PC-3 (cell line): ENCODE measurements at regions not wholly inside any gene's neighbourhood (a gene's known extent, or its start where the extent isn't known, plus 50 kb on each side); places are given as distances from the start of the nearest gene placed in this dataset.

Source experiments
- ATAC-seq: fragments of 200-7000 bp; cut with Tn5 transposase; 2 replicates; pipeline ENCODE4 v1.9.1; 2020; ENCODE audit warnings: mild to moderate bottlenecking, moderate library complexity
- BruUV-seq: library from RNA; stranded (reverse); fragments of 400-500 nt; replicated peaks from 2 replicates; lab custom pipeline; 2021; lab: Mats Ljungman, UMichigan
- CTCF ChIA-PET: fragments of 300-600 bp; sonication (Branson Sonifier 250); formaldehyde crosslinking; loops from one replicate; lab custom pipeline; 2022; ENCODE audit warnings: antibody characterized with exemption; lab: Charles Lee
- POLR2A ChIA-PET: fragments of 300-600 bp; sonication (Branson Sonifier 250); formaldehyde crosslinking; loops from one replicate; lab custom pipeline; 2022; ENCODE audit warnings: antibody characterized with exemption; ENCODE audit not compliant: unreplicated experiment; lab: Charles Lee
- DNase-seq: peaks from one replicate; pipeline ENCODE4 v3.0.0-alpha.2; 2015
- H2AFZ ChIP-seq: fragments of 300-600 bp; sonication (generic); 2 replicates; pipeline ENCODE4 v1.6.0; 2016; ENCODE audit warnings: antibody characterized with exemption, low read length
- H3F3A ChIP-seq: fragments of 300-600 bp; sonication (generic); one replicate; pipeline ENCODE4 v1.6.0; 2017; ENCODE audit warnings: antibody characterized with exemption, low read length, control low read depth, mild to moderate bottlenecking; ENCODE audit not compliant: unreplicated experiment
- H3K27ac ChIP-seq: fragments of 300-600 bp; sonication (generic); 2 replicates; pipeline ENCODE4 v1.5.1; 2016; ENCODE audit warnings: mild to moderate bottlenecking, low read length
- H3K27me3 ChIP-seq: fragments of 300-600 bp; sonication (generic); 2 replicates; pipeline ENCODE4 v1.6.1; 2016; ENCODE audit warnings: low read length, mixed read lengths
- H3K36me3 ChIP-seq: fragments of 300-600 bp; sonication (generic); 2 replicates; pipeline ENCODE4 v1.6.1; 2016; ENCODE audit warnings: low read depth, mixed run types, low read length, mixed read lengths
- H3K4me1 ChIP-seq: fragments of 300-600 bp; sonication (generic); 2 replicates; pipeline ENCODE4 v1.5.1; 2016; ENCODE audit warnings: low read length; ENCODE audit not compliant: insufficient read depth
- H3K4me2 ChIP-seq: fragments of 300-600 bp; sonication (generic); 2 replicates; pipeline ENCODE4 v1.6.0; 2016; ENCODE audit warnings: low read length
- H3K4me3 ChIP-seq: fragments of 300-600 bp; sonication (generic); 2 replicates; pipeline ENCODE4 v1.5.1; 2016; ENCODE audit warnings: mild to moderate bottlenecking, low read length, mixed read lengths
- H3K79me2 ChIP-seq: fragments of 300-600 bp; sonication (generic); 2 replicates; pipeline ENCODE4 v1.6.1; 2017; ENCODE audit warnings: low read length, mixed read lengths
- H3K9ac ChIP-seq: fragments of 300-600 bp; sonication (generic); 2 replicates; pipeline ENCODE4 v1.6.0; 2016; ENCODE audit warnings: mild to moderate bottlenecking, low read length
- H3K9me2 ChIP-seq: fragments of 300-600 bp; sonication (generic); replicated peaks from 2 replicates; pipeline ENCODE4 v1.6.1; 2016; ENCODE audit warnings: mixed run types, low read length, mixed read lengths
- H3K9me3 ChIP-seq: fragments of 300-600 bp; sonication (generic); 2 replicates; pipeline ENCODE4 v1.6.1; 2016; ENCODE audit warnings: low read length, mixed read lengths
- H4K20me1 ChIP-seq: fragments of 300-600 bp; sonication (generic); 2 replicates; pipeline ENCODE4 v1.6.1; 2016; ENCODE audit warnings: low read length, mixed read lengths
- CTCF ChIP-seq: fragments of 300-600 bp; sonication (generic); conservative IDR thresholded peaks from 2 replicates; pipeline ENCODE4 v1.5.1; 2017; ENCODE audit warnings: antibody characterized with exemption, low read depth, mild to moderate bottlenecking, low read length
- EZH2 ChIP-seq: fragments of 300-600 bp; sonication (generic); IDR thresholded peaks from one replicate; pipeline ENCODE4 v1.6.1; 2017; ENCODE audit warnings: antibody characterized with exemption, mild to moderate bottlenecking, low read length; ENCODE audit not compliant: unreplicated experiment
- EZH2phosphoT487 ChIP-seq: fragments of 300-600 bp; sonication (generic); IDR thresholded peaks from 2 replicates; pipeline ENCODE4 v1.6.1; 2018; ENCODE audit warnings: mild to moderate bottlenecking, antibody characterized with exemption, low read length, borderline replicate concordance
- intact Hi-C: fragments of 100-400 bp; cut with micrococcal nuclease; formaldehyde crosslinking; loops from 2 replicates; pipeline ENCODE4 v1.9.0; 2023

DNA sequence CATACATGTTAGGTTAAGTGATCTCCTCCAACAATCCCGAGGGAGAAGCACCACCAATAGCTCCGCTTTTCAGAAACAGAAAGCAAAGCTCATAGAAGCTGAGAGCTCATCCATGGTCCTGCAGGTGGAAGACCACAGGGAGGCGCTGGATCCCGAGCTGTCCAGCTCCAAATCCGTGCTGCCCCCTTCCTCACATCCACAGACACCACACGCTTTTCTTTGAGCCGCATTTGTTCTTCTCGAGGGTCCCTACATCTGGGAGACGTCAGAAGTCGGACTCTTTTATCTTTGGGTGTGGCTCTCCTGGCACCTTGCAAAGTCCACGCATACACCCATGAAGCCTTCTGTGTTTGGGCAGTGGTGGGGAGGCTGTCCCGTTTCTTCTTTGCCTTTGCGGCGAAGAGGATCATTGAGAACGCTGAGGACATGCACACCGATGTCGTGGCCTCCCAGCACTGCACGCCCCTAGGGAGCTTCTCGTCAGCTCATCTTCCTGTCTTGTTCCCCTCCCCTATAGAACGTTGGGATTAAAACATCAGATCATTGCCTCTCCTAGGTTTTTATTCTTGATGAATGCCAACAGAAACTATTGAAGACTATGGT lies 184.8 kb downstream of the TEX29 start:
- CTCF ChIA-PET: interaction anchor here (0.6 to 0.9 kb wide), 2 partner anchors 652 to 939 kb away, joined by 3 read pairs; no protein-coding TSS in a partner anchor
- Histone ChIP-seq H3F3A (no peaks in the 10 kb centered on the region), H3K9ac (no peak overlapping the region), H3K4me3 (no peak overlapping the region), H3K36me3 (no peaks in the 10 kb centered on the region), H3K9me3 (no peaks in the 10 kb centered on the region), H3K27ac (no peak overlapping the region), H3K27me3 (peaks cover 48% of the 10 kb centered on the region), H3K9me2 (no peaks in the 10 kb centered on the region), H3K4me1 (no peaks in the 10 kb centered on the region), H3K4me2 (no peak overlapping the region), H2AFZ (no peak overlapping the region), H3K79me2 (no peaks in the 10 kb centered on the region), H4K20me1 (no peaks in the 10 kb centered on the region)
- POLR2A ChIA-PET: no interaction called here
- no TSS peak for BruUV-seq
- TF ChIP-seq CTCF (peak; percentile 47), EZH2 (no peak)
- DNase-seq: peak; percentile 5
- intact Hi-C loops: no loop called here
- ATAC-seq: no peak

DNA sequence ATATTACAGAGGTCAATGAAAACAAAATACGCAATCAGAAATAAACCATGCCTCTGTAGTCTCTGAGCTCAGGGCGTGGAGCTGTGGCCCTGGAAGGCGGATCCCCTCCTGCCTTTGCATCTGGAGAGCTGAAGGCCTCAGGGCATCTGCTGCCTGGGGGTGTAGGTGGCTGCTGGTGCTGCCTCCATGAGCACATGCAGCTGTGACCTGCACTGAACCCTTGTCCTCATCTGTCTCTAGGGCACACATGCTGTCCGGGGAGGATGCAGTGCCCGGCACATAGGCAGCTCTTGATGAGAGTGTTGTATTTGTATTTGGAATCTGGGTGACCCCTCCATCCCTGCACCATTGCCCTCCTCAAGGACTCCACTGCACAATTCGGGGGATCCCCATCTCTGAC lies 185.7 kb downstream of the TEX29 start:
- no peak overlapping the region for H3K4me3 ChIP-seq
- no peaks in the 10 kb centered on the region for H3K4me1 ChIP-seq
- H3K9me2 ChIP-seq: no peaks in the 10 kb centered on the region
- H2AFZ ChIP-seq: no peak overlapping the region
- no peaks in the 10 kb centered on the region for H3K9me3 ChIP-seq
- no peak overlapping the region for H3K27ac ChIP-seq
- CTCF ChIA-PET: no interaction called here
- peaks cover 54% of the 10 kb centered on the region for H3K27me3 ChIP-seq
- intact Hi-C loops: no loop called here
- no peaks in the 10 kb centered on the region for H3K36me3 ChIP-seq
- H3K4me2 ChIP-seq: no peak overlapping the region
- no TSS peak for BruUV-seq
- ATAC-seq: no peak
- DNase-seq: no peak
- H4K20me1 ChIP-seq: no peaks in the 10 kb centered on the region
- TF ChIP-seq EZH2phosphoT487: no peak
- H3K79me2 ChIP-seq: no peaks in the 10 kb centered on the region
- H3F3A ChIP-seq: no peaks in the 10 kb centered on the region
- H3K9ac ChIP-seq: no peak overlapping the region
- POLR2A ChIA-PET: no interaction called here

DNA sequence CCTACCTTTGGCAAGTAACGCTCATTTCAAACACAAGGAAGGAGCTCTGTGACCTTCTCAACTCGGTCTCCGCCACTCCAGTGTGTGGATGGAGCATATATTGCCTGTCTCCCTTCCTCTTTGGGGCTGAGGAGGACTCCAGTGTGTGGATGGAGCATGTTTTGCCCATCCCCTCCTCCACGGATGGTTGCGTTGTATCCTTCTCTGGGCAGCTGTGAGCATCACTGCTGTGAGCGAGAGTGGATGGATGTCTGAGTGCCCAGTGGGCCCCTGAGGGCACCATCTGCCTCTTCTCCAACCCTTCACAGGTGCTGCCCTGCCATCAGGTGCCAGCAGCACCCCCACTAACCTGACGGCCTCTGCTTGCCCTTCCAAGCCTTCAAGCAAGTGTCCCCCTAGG lies 186.2 kb downstream of the TEX29 start:
- CTCF ChIA-PET: no interaction called here
- BruUV-seq: no TSS peak

More for the DNA sequence above, 186.2 kb downstream of the TEX29 start:
- H3K9me2 ChIP-seq: no peaks in the 10 kb centered on the region
- H3K79me2 ChIP-seq: no peaks in the 10 kb centered on the region
- no peak overlapping the region for H2AFZ ChIP-seq
- POLR2A ChIA-PET: no interaction called here
- H3K4me3 ChIP-seq: no peak overlapping the region
- H3K4me2 ChIP-seq: no peak overlapping the region
- TF ChIP-seq CTCF: no peak
- TF ChIP-seq EZH2phosphoT487: no peak
- TF ChIP-seq EZH2: no peak
- ATAC-seq: no peak
- no peak overlapping the region for H3K9ac ChIP-seq
- DNase-seq: no peak
- no peaks in the 10 kb centered on the region for H3K4me1 ChIP-seq
- H4K20me1 ChIP-seq: no peaks in the 10 kb centered on the region
- H3F3A ChIP-seq: no peaks in the 10 kb centered on the region
- H3K27ac ChIP-seq: no peak overlapping the region
- intact Hi-C loops: no loop called here
- H3K36me3 ChIP-seq: no peaks in the 10 kb centered on the region
- peaks cover 54% of the 10 kb centered on the region for H3K27me3 ChIP-seq
- no peaks in the 10 kb centered on the region for H3K9me3 ChIP-seq
